Upper lobe of left lung (tissue), 4 donors: ENCODE measurements at regions not wholly inside any gene's neighbourhood (a gene's known extent, or its start where the extent isn't known, plus 50 kb on each side); places are given as distances from the start of the nearest gene placed in this dataset.

Experiments
- EP300 ChIP-seq, 4 donors: sonication (generic); formaldehyde crosslinking; IDR thresholded peaks; one replicate each; pipeline ENCODE4 v1.5.1; 2017; ENCODE audit warnings: antibody characterized with exemption in 4 of 4, control low read depth in 2 of 4
- POLR2A ChIP-seq, 4 donors: fragments of 450-650 bp; IDR thresholded peaks; one replicate each; pipeline ENCODE4 v1.5.1; 2016 to 2017; ENCODE audit warnings: antibody characterized with exemption in 4 of 4, mild to moderate bottlenecking in 2 of 4
- POLR2AphosphoS5 ChIP-seq, 2 donors: sonication (generic); formaldehyde crosslinking; IDR thresholded peaks; one replicate each; pipeline ENCODE4 v1.5.1; 2017; ENCODE audit warnings: antibody characterized with exemption in 2 of 2
- TF ChIP-seq, protein P1 (sequence below), 6 experiments: fragments of 450-650 bp in 4 of 6; fragments of 200-600 bp in 2 of 6; sonication (generic) in 2 of 6; IDR thresholded peaks; one replicate each; pipeline ENCODE4 v1.5.1; 2016 to 2019; ENCODE audit warnings: antibody characterized with exemption in 6 of 6

DNA sequence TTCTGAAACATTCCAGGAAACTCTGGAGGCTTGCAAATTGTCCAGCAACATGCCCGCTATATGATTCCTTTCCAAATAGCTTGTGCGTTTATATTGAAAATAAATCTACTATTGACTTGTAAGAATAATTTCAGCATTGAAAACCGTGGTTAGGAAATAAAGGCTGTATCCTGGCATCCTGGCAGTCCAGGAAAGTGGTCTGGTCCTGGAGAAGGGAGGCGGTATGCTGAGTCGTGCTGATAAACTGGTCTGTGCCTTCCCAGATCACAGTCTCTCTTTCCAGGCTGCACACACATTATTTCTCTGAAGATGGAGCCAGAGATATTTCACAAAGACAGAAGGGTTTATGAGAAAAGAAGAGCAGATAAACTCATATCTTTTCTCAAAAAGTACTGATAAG, 350.1 kb upstream of the COBL start:
- TF ChIP-seq, protein P1, sequence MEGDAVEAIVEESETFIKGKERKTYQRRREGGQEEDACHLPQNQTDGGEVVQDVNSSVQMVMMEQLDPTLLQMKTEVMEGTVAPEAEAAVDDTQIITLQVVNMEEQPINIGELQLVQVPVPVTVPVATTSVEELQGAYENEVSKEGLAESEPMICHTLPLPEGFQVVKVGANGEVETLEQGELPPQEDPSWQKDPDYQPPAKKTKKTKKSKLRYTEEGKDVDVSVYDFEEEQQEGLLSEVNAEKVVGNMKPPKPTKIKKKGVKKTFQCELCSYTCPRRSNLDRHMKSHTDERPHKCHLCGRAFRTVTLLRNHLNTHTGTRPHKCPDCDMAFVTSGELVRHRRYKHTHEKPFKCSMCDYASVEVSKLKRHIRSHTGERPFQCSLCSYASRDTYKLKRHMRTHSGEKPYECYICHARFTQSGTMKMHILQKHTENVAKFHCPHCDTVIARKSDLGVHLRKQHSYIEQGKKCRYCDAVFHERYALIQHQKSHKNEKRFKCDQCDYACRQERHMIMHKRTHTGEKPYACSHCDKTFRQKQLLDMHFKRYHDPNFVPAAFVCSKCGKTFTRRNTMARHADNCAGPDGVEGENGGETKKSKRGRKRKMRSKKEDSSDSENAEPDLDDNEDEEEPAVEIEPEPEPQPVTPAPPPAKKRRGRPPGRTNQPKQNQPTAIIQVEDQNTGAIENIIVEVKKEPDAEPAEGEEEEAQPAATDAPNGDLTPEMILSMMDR (IDR thresholded peaks at IDR 0.05): no peak
- TF ChIP-seq EP300 (IDR thresholded peaks at IDR 0.05): no peak
- TF ChIP-seq POLR2A (IDR thresholded peaks at IDR 0.05): no peak
- TF ChIP-seq POLR2AphosphoS5 (IDR thresholded peaks at IDR 0.05): no peak
